ENCODE measurements at regions not wholly inside any gene's neighbourhood (a gene's known extent, or its start where the extent isn't known, plus 50 kb on each side); places are given as distances from the start of the nearest gene placed in this dataset.

DNA sequence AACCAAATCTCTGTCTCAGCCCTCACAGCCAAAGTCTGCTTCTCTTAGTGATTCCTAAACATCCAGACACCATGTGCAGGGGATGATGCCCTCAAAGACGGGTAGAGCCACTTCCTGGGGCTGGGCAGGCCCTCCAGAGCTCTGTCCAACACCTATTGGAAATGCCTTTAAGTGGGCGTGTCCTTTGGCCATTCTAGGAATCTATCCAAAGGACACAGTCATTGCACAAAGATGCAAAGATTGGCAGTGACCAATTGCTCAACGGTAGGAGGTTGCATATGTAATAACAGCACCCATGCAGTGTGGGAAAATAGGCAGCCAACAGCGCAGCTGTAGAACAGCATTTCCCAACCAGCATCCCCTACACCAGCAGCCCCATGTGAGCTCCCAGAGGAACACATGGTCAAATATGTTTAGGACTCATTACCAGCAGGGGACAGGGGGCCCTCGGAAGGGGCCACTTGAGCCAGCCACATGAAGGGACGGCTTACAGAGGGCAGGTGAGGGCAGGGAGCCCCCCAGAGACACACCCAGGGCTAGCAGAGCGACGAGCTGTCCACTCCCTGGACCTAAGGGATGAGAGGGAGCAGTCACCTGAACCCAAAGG, 142.8 kb upstream of the IQSEC1 start:
- H2AFZ ChIP-seq = no peak overlapping the region
- H3K27me3 ChIP-seq (ENCODE audit: insufficient read depth) = no peaks in the 10 kb centered on the region
- Mint-ChIP-seq H3K27ac (no peak overlapping the region; the same call in 1 of the 2 replicates), H3K36me3 (ENCODE audit: low read depth) (no peaks in the 10 kb centered on the region), H3K27me3 (ENCODE audit: insufficient read depth, low read depth, poor library complexity) (peaks cover 4% of the 10 kb centered on the region), H3K4me1 (peaks cover 13% of the 10 kb centered on the region), H3K4me3 (no peak overlapping the region), H3K9me3 (no peaks in the 10 kb centered on the region)
- H3K4me2 ChIP-seq = no peak overlapping the region
- H3K4me3 ChIP-seq = no peak overlapping the region
- H3F3A ChIP-seq (replicated peaks; ENCODE audit: low read depth) = no peaks in the 10 kb centered on the region
- no peaks in the 10 kb centered on the region for H3K36me3 ChIP-seq (ENCODE audit: insufficient read depth)
- TF ChIP-seq ZNF114 (CRISPR knock-in tag; IDR thresholded peaks at IDR 0.05) (no peak), REST (IDR thresholded peaks at IDR 0.05; ENCODE audit: unreplicated experiment) (no peak)
- DNase-seq (ENCODE audit: low spot score) (no peak), ATAC-seq (no peak)
- no peaks in the 10 kb centered on the region for H3K4me1 ChIP-seq (ENCODE audit: insufficient read depth)
- H3K79me2 ChIP-seq (replicated peaks; ENCODE audit: insufficient read depth) = no peaks in the 10 kb centered on the region
- no peaks in the 10 kb centered on the region for H4K20me1 ChIP-seq (replicated peaks; ENCODE audit: insufficient read depth)
- no peak overlapping the region for H3K27ac ChIP-seq (ENCODE audit: low read depth)
- H3K9me2 ChIP-seq (ENCODE audit: insufficient read depth) = no peaks in the 10 kb centered on the region

- ATAC-seq = no peak
- Histone ChIP-seq H3K27me3 (ENCODE audit: insufficient read depth) (no peaks in the 10 kb centered on the region), H3K27ac (ENCODE audit: low read depth) (no peak overlapping the region), H3K4me1 (ENCODE audit: insufficient read depth) (no peaks in the 10 kb centered on the region), H3K9me2 (ENCODE audit: insufficient read depth) (no peaks in the 10 kb centered on the region), H3F3A (replicated peaks; ENCODE audit: low read depth) (no peaks in the 10 kb centered on the region), H3K4me2 (no peak overlapping the region), H3K36me3 (ENCODE audit: insufficient read depth) (no peaks in the 10 kb centered on the region), H4K20me1 (replicated peaks; ENCODE audit: insufficient read depth) (no peaks in the 10 kb centered on the region), H2AFZ (no peak overlapping the region), H3K79me2 (replicated peaks; ENCODE audit: insufficient read depth) (no peaks in the 10 kb centered on the region), H3K4me3 (no peak overlapping the region)
- H3K4me1 Mint-ChIP-seq = peaks cover 7% of the 10 kb centered on the region
- H3K27ac Mint-ChIP-seq = no peak overlapping the region
- H3K9me3 Mint-ChIP-seq = no peaks in the 10 kb centered on the region
- DNase-seq (ENCODE audit: low spot score) = no peak
- H3K4me3 Mint-ChIP-seq = no peak overlapping the region
- H3K27me3 Mint-ChIP-seq (ENCODE audit: insufficient read depth, low read depth, poor library complexity) = peaks cover 4% of the 10 kb centered on the region
- no peaks in the 10 kb centered on the region for H3K36me3 Mint-ChIP-seq (ENCODE audit: low read depth)
- TF ChIP-seq CTCF (conservative IDR thresholded peaks at IDR 0.05; ENCODE audit: low read depth in 2 of 2) = no peak
- TF ChIP-seq JUNB (IDR thresholded peaks at IDR 0.05; ENCODE audit: unreplicated experiment) = no peak
- no peak for TF ChIP-seq REST (IDR thresholded peaks at IDR 0.05; ENCODE audit: unreplicated experiment)
- no peak for TF ChIP-seq ZNF331 (CRISPR knock-in tag; IDR thresholded peaks at IDR 0.05; ENCODE audit: low read depth)
- TF ChIP-seq CREB1 (CRISPR knock-in tag; IDR thresholded peaks at IDR 0.05; ENCODE audit: low read depth) = no peak
- TF ChIP-seq, protein P1, sequence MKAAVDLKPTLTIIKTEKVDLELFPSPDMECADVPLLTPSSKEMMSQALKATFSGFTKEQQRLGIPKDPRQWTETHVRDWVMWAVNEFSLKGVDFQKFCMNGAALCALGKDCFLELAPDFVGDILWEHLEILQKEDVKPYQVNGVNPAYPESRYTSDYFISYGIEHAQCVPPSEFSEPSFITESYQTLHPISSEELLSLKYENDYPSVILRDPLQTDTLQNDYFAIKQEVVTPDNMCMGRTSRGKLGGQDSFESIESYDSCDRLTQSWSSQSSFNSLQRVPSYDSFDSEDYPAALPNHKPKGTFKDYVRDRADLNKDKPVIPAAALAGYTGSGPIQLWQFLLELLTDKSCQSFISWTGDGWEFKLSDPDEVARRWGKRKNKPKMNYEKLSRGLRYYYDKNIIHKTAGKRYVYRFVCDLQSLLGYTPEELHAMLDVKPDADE (IDR thresholded peaks at IDR 0.05) = no peak
- no peak for TF ChIP-seq STAT1 (IDR thresholded peaks at IDR 0.05; ENCODE audit: unreplicated experiment)
- TF ChIP-seq POLR2AphosphoS5 (IDR thresholded peaks at IDR 0.05; ENCODE audit: low read depth) = no peak
Observed at GRCh38 chr3:13214847-13215472, 141.7 kb upstream of the IQSEC1 start.
